SK-N-SH (cell line): ENCODE measurements at regions not wholly inside any gene's neighbourhood (a gene's known extent, or its start where the extent isn't known, plus 50 kb on each side); places are given as distances from the start of the nearest gene placed in this dataset.

Experiments used
- CTCF ChIA-PET: fragments of 300-600, 350-600 bp; formaldehyde crosslinking; extraction: SDS; loops from one replicate; lab custom pipeline; 2021; lab: Yijun Ruan, JAX
- POLR2A ChIA-PET: fragments of 350-600 bp; sonication (Branson Sonifier 250); formaldehyde crosslinking; extraction: SDS; loops from one replicate; lab custom pipeline; 2020; ENCODE audit warnings: antibody characterized with exemption, inconsistent platforms; lab: Yijun Ruan, JAX
- DNase-seq: peaks from one replicate; pipeline ENCODE4 v3.0.0; 2012
- H2AFZ ChIP-seq: fragments of 200-600 bp; sonication (generic); 2 replicates; pipeline ENCODE4 v1.8.1; 2016; ENCODE audit warnings: antibody characterized with exemption, mild to moderate bottlenecking, low read depth
- H3F3A ChIP-seq: fragments of 200-600 bp; sonication (generic); replicated peaks from 2 replicates; pipeline ENCODE3; 2016; ENCODE audit warnings: antibody characterized with exemption, mild to moderate bottlenecking; ENCODE audit not compliant: insufficient read depth
- H3K27ac ChIP-seq, 2 experiments: fragments of 200-500 bp in 1 of 2; fragments of 200-600 bp in 1 of 2; sonication (Bioruptor generic) in 1 of 2; sonication (generic), shearing (Covaris generic) in 1 of 2; 2 replicates each; pipeline versions ENCODE4 v1.5.1 to v1.6.1; 2014 to 2016; ENCODE audit warnings: low read depth in 2 of 2, inconsistent platforms in 1 of 2, low read length in 1 of 2, mild to moderate bottlenecking in 1 of 2, mixed read lengths in 1 of 2
- H3K27me3 ChIP-seq: fragments of 200-600 bp; sonication (generic), shearing (Covaris generic); 2 replicates; pipeline ENCODE4 v1.6.1; 2016; ENCODE audit warnings: mixed run types; ENCODE audit not compliant: insufficient read depth
- H3K36me3 ChIP-seq, 2 experiments: fragments of 200-500 bp in 1 of 2; fragments of 200-600 bp in 1 of 2; sonication (Bioruptor generic) in 1 of 2; sonication (generic) in 1 of 2; replicated peaks in 1 of 2; 2 replicates each; pipeline versions ENCODE3 to v1.5.1; 2014 to 2016; ENCODE audit warnings: low read length in 1 of 2, mild to moderate bottlenecking in 1 of 2; ENCODE audit not compliant: insufficient read depth in 2 of 2, control insufficient read depth in 1 of 2
- H3K4me1 ChIP-seq, 2 experiments: fragments of 200-500 bp in 1 of 2; fragments of 200-600 bp in 1 of 2; sonication (Bioruptor generic) in 1 of 2; sonication (generic), shearing (Covaris generic) in 1 of 2; 2 replicates each; pipeline versions ENCODE4 v1.5.1 to v1.6.1; 2014 to 2016; ENCODE audit warnings: low read depth in 1 of 2, low read length in 1 of 2, mixed run types in 1 of 2; ENCODE audit not compliant: insufficient read depth in 2 of 2, control insufficient read depth in 1 of 2
- H3K4me2 ChIP-seq: fragments of 200-600 bp; sonication (generic), shearing (Covaris generic); 2 replicates; pipeline ENCODE4 v1.6.1; 2017; ENCODE audit warnings: mixed run types
- H3K4me3 ChIP-seq, 2 experiments: fragments of 200-500 bp in 1 of 2; fragments of 200-600 bp in 1 of 2; sonication (Bioruptor generic) in 1 of 2; sonication (generic), shearing (Covaris generic) in 1 of 2; 2 replicates each; pipeline versions ENCODE4 v1.5.1 to v1.8.1; 2014 to 2016; ENCODE audit warnings: low read depth in 2 of 2, inconsistent platforms in 1 of 2, low read length in 1 of 2, mild to moderate bottlenecking in 1 of 2, mixed read lengths in 1 of 2, moderate library complexity in 1 of 2
- H3K79me2 ChIP-seq: fragments of 200-600 bp; sonication (generic); 2 replicates; pipeline ENCODE4 v1.8.1; 2017; ENCODE audit warnings: mild to moderate bottlenecking; ENCODE audit not compliant: insufficient read depth
- H3K9ac ChIP-seq: fragments of 200-600 bp; sonication (generic); 2 replicates; pipeline ENCODE4 v1.6.1; 2017; ENCODE audit warnings: mixed run types
- H3K9me2 ChIP-seq: fragments of 200-600 bp; sonication (generic); 2 replicates; pipeline ENCODE4 v1.6.1; 2017; ENCODE audit warnings: mixed run types
- H3K9me3 ChIP-seq: fragments of 200-600 bp; sonication (generic); 2 replicates; pipeline ENCODE4 v1.6.1; 2017; ENCODE audit warnings: mixed run types, mild to moderate bottlenecking, moderate library complexity
- H4K20me1 ChIP-seq: fragments of 200-600 bp; sonication (generic); 2 replicates; pipeline ENCODE4 v1.6.1; 2017; ENCODE audit warnings: mild to moderate bottlenecking, mixed run types; ENCODE audit not compliant: insufficient read depth
- CHD2 ChIP-seq: fragments of 150-350 bp; IDR thresholded peaks from 2 replicates; pipeline ENCODE4 v1.6.1; 2018; ENCODE audit warnings: low read length; ENCODE audit not compliant: partially characterized antibody
- ELF1 ChIP-seq: IDR thresholded peaks from 2 replicates; pipeline ENCODE4 v1.4.0; 2012
- EP300 ChIP-seq, 2 experiments: IDR thresholded peaks; 2 replicates each; pipeline versions ENCODE4 v1.4.0 to v1.6.1; 2012; ENCODE audit warnings: borderline replicate concordance in 1 of 2, low read depth in 1 of 2, low read length in 1 of 2
- FOXJ3 ChIP-seq: sonication (generic); formaldehyde crosslinking; IDR thresholded peaks from 2 replicates; pipeline ENCODE4 v1.5.1; 2020; ENCODE audit warnings: mild to moderate bottlenecking, missing genetic modification reagents
- FOXM1 ChIP-seq: IDR thresholded peaks from 2 replicates; pipeline ENCODE4 v1.4.0; 2012; ENCODE audit warnings: low read depth, mild to moderate bottlenecking
- GABPA ChIP-seq: IDR thresholded peaks from 2 replicates; pipeline ENCODE4 v1.4.0; 2012; ENCODE audit warnings: low read depth, mild to moderate bottlenecking
- JUND ChIP-seq: IDR thresholded peaks from 2 replicates; pipeline ENCODE4 v1.4.0; 2012
- NRF1 ChIP-seq: IDR thresholded peaks from 2 replicates; pipeline ENCODE4 v1.6.1; 2012; ENCODE audit warnings: low read depth, mild to moderate bottlenecking, low read length
- RAD21 ChIP-seq: IDR thresholded peaks from 2 replicates; pipeline ENCODE4 v1.6.1; 2012; ENCODE audit warnings: mild to moderate bottlenecking, low read length
- RFX5 ChIP-seq: IDR thresholded peaks from 2 replicates; pipeline ENCODE4 v1.6.1; 2012; ENCODE audit warnings: mild to moderate bottlenecking, improper control_type of control experiment, low read length
- RXRA ChIP-seq: IDR thresholded peaks from 2 replicates; pipeline ENCODE4 v1.4.0; 2012; ENCODE audit warnings: low read depth, mild to moderate bottlenecking, borderline replicate concordance
- SMC3 ChIP-seq: IDR thresholded peaks from 2 replicates; pipeline ENCODE4 v1.6.1; 2012; ENCODE audit warnings: low read depth, low read length, improper control_type of control experiment
- TCF12 ChIP-seq: IDR thresholded peaks from 2 replicates; pipeline ENCODE4 v1.4.0; 2012
- TEAD4 ChIP-seq: IDR thresholded peaks from 2 replicates; pipeline ENCODE4 v1.4.0; 2012; ENCODE audit warnings: mild to moderate bottlenecking, borderline replicate concordance; ENCODE audit not compliant: insufficient read depth
- YY1 ChIP-seq: IDR thresholded peaks from 2 replicates; pipeline ENCODE4 v1.4.0; 2012; ENCODE audit warnings: low read depth, mild to moderate bottlenecking
- WGBS: methylation state at CpG from one replicate; pipeline ENCODE4 v1.1.6; 2017; ENCODE audit warnings: low lambda C conversion rate; 5-methylcytosine and 5-hydroxymethylcytosine counted together
- TF ChIP-seq, protein P1 (sequence below): IDR thresholded peaks from 2 replicates; pipeline ENCODE4; 2012
- TF ChIP-seq, protein P2 (sequence below): IDR thresholded peaks from 2 replicates; pipeline ENCODE4 v1.4.0; 2012; ENCODE audit warnings: low read depth
- TF ChIP-seq, protein P3 (sequence below): IDR thresholded peaks from 2 replicates; pipeline ENCODE4 v1.4.0; 2012; ENCODE audit warnings: low read depth, borderline replicate concordance

DNA sequence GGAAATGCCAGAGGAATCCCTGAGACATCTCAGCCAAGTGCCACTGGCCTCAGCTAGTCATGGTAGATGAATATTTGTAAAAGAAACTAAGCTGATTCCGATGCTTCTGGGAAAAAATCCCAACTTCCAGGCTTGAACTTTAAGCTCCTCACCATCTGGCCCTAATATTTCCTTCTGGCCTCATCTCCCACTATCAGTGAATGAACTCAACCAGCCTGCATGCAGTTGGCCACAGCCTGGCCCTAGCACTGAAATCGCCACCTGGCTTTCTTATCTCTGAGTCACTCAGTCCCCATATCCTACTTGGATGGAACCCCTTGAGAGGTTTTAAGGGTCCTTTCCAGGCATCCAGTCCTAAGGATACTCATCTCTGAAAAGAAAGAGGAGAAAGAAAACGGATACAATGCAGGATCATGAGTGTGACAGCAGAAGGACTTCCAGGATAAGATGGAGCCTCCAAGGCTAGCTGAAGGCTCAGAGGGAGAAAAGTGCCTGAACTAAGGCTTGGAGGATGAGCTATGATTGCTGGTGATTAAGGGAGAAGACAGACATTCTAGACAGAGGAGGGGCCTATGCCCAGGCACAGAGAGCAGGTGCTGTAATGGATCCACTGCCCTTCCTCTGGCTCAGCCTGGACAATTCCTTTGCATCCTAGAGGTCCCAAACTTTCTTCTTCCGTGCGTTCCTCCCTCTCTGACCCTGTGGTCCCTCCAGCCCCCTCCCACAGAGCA is 141.5 kb upstream of the MYCN start:
- ChIA-PET CTCF (interaction anchor here (1.1 to 6.1 kb wide), 6 partner anchors 9 to 522 kb away, joined by 3 to 39 read pairs (median 4); partner anchors contain the start of gene MYCN), POLR2A (no interaction called here)

DNA sequence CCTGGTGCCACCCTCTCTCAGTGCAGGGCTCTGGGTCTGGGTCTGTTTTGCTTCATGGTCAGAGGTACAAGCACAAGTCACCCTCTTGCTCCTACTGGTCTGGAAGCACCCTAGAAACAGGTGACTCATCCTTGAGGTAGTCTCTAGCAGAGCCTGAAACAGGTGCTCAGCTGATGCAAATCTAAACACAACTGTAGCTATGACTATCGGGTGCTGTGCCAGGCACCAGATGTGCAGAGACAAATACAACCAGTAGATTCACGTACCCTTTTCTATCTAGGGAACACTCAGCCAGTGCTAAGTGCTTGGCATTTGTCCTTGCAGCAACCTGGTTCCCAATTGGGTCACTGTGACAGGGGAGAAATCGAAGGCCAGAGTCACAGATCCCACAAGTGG is 140.9 kb upstream of the MYCN start:
- Histone ChIP-seq H3K27ac (no peak overlapping the region; a peak in 1 of 4 replicates), H3K4me1 (peaks cover 0 to 61% of the 10 kb centered on the region in 2 experiments; a peak in 2 of 4 replicates), H3K9ac (no peak overlapping the region), H4K20me1 (no peaks in the 10 kb centered on the region), H3F3A (no peaks in the 10 kb centered on the region), H3K4me3 (no peak overlapping the region), H3K79me2 (no peaks in the 10 kb centered on the region), H3K27me3 (no peaks in the 10 kb centered on the region), H3K9me2 (no peaks in the 10 kb centered on the region), H3K9me3 (no peaks in the 10 kb centered on the region), H2AFZ (no peak overlapping the region), H3K36me3 (no peaks in the 10 kb centered on the region), H3K4me2 (no peak overlapping the region)
- DNase-seq = no peak
- POLR2A ChIA-PET = no interaction called here
- TF ChIP-seq RFX5 (peak; percentile 90), NRF1 (no peak)
- 25% methylated on average over 3 of the region's 3 CpGs for WGBS
- CTCF ChIA-PET = interaction anchor here (6.1 kb wide), 1 partner anchor 141 kb away, joined by 39 read pairs; the partner anchor contains the start of gene MYCN

More for the DNA sequence above, 141.5 kb upstream of the MYCN start:
- Histone ChIP-seq H3K4me2 (no peak overlapping the region), H4K20me1 (no peaks in the 10 kb centered on the region), H3K4me1 (peaks cover 0 to 65% of the 10 kb centered on the region in 2 experiments; a peak in 2 of 4 replicates), H3K27me3 (no peaks in the 10 kb centered on the region), H3K9ac (no peak overlapping the region), H3K9me3 (no peaks in the 10 kb centered on the region), H3F3A (no peaks in the 10 kb centered on the region), H3K79me2 (no peaks in the 10 kb centered on the region), H3K4me3 (no peak overlapping the region), H3K36me3 (no peaks in the 10 kb centered on the region), H3K27ac (peak overlapping the region in 1 of 2 experiments; percentile 47; a peak in 1 of 4 replicates), H2AFZ (no peak overlapping the region), H3K9me2 (no peaks in the 10 kb centered on the region)
- DNase-seq = no peak
- WGBS = 42% methylated on average over 5 of the region's 5 CpGs
- TF ChIP-seq TCF12 (no peak), YY1 (no peak), GABPA (no peak), EP300 (IDR thresholded peaks at IDR 0.05; ENCODE audit: borderline replicate concordance in 1 of 2, low read depth in 1 of 2, low read length in 1 of 2) (no peak), FOXM1 (no peak), NRF1 (no peak), RAD21 (no peak), SMC3 (no peak), ELF1 (no peak), TEAD4 (no peak), CHD2 (no peak), RXRA (no peak), JUND (no peak), FOXJ3 (CRISPR knock-in tag) (no peak)
- TF ChIP-seq, protein P1, sequence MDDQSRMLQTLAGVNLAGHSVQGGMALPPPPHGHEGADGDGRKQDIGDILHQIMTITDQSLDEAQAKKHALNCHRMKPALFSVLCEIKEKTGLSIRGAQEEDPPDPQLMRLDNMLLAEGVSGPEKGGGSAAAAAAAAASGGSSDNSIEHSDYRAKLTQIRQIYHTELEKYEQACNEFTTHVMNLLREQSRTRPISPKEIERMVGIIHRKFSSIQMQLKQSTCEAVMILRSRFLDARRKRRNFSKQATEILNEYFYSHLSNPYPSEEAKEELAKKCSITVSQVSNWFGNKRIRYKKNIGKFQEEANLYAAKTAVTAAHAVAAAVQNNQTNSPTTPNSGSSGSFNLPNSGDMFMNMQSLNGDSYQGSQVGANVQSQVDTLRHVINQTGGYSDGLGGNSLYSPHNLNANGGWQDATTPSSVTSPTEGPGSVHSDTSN = no peak
- TF ChIP-seq, protein P2, sequence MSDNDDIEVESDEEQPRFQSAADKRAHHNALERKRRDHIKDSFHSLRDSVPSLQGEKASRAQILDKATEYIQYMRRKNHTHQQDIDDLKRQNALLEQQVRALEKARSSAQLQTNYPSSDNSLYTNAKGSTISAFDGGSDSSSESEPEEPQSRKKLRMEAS = no peak
- TF ChIP-seq, protein P3, sequence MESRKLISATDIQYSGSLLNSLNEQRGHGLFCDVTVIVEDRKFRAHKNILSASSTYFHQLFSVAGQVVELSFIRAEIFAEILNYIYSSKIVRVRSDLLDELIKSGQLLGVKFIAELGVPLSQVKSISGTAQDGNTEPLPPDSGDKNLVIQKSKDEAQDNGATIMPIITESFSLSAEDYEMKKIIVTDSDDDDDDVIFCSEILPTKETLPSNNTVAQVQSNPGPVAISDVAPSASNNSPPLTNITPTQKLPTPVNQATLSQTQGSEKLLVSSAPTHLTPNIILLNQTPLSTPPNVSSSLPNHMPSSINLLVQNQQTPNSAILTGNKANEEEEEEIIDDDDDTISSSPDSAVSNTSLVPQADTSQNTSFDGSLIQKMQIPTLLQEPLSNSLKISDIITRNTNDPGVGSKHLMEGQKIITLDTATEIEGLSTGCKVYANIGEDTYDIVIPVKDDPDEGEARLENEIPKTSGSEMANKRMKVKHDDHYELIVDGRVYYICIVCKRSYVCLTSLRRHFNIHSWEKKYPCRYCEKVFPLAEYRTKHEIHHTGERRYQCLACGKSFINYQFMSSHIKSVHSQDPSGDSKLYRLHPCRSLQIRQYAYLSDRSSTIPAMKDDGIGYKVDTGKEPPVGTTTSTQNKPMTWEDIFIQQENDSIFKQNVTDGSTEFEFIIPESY = no peak
